SU-DHL-6 (cell line): ENCODE measurements at regions not wholly inside any gene's neighbourhood (a gene's known extent, or its start where the extent isn't known, plus 50 kb on each side); places are given as distances from the start of the nearest gene placed in this dataset.

ENCODE experiments used
- H2AFZ ChIP-seq: fragments of 200-600 bp; sonication (generic); 2 replicates; pipeline ENCODE4 v1.6.1; 2014; ENCODE audit warnings: low read depth, mild to moderate bottlenecking, moderate library complexity, mixed read lengths, antibody characterized with exemption, low read length; ENCODE audit not compliant: severe bottlenecking
- H3F3A ChIP-seq: fragments of 200-600 bp; shearing (Covaris generic); 2 replicates; pipeline ENCODE4 v1.6.0; 2016; ENCODE audit warnings: antibody characterized with exemption, mild to moderate bottlenecking; ENCODE audit not compliant: insufficient read depth
- H3K27ac ChIP-seq: fragments of 200-600 bp; sonication (generic); 2 replicates; pipeline ENCODE4 v1.5.1; 2016; ENCODE audit warnings: low read depth, mild to moderate bottlenecking, low read length, moderate library complexity, mixed read lengths
- H3K27me3 ChIP-seq: fragments of 200-600 bp; sonication (generic), shearing (Covaris generic); 2 replicates; pipeline ENCODE4 v1.6.0; 2014; ENCODE audit warnings: mild to moderate bottlenecking, low read length
- H3K36me3 ChIP-seq: fragments of 200-600 bp; sonication (generic); 2 replicates; pipeline ENCODE4 v1.6.1; 2014; ENCODE audit warnings: mild to moderate bottlenecking, low read length, mixed read lengths
- H3K4me2 ChIP-seq: fragments of 300-600, 200-600 bp; shearing (Covaris generic), sonication (generic); 2 replicates; pipeline ENCODE4 v1.6.0; 2014; ENCODE audit warnings: low read length, low read depth, mild to moderate bottlenecking; ENCODE audit not compliant: poor library complexity, severe bottlenecking
- H3K4me3 ChIP-seq: fragments of 200-600 bp; sonication (generic); 2 replicates; pipeline ENCODE4 v1.5.1; 2014; ENCODE audit warnings: antibody characterized with exemption, low read length, mild to moderate bottlenecking, mixed read lengths; ENCODE audit not compliant: insufficient read depth, poor library complexity, severe bottlenecking
- H3K79me2 ChIP-seq: fragments of 200-600 bp; sonication (generic); 2 replicates; pipeline ENCODE4 v1.6.1; 2014; ENCODE audit warnings: mild to moderate bottlenecking, low read length, moderate library complexity; ENCODE audit not compliant: insufficient read depth
- H3K9ac ChIP-seq: fragments of 200-600 bp; sonication (generic); 2 replicates; pipeline ENCODE4 v1.7.0; 2014; ENCODE audit warnings: mild to moderate bottlenecking, low read length
- H3K9me2 ChIP-seq: fragments of 200-600 bp; sonication (generic); replicated peaks from 2 replicates; pipeline ENCODE4 v1.6.1; 2014; ENCODE audit warnings: low read length; ENCODE audit not compliant: insufficient read depth
- H3K9me3 ChIP-seq: fragments of 200-600 bp; sonication (generic); 2 replicates; pipeline ENCODE4 v1.6.1; 2014; ENCODE audit warnings: low read length, mixed read lengths; ENCODE audit not compliant: insufficient read depth
- H4K20me1 ChIP-seq: fragments of 200-600 bp; sonication (generic); 2 replicates; pipeline ENCODE4 v1.6.1; 2014; ENCODE audit warnings: low read depth, mild to moderate bottlenecking, antibody characterized with exemption, low read length, moderate library complexity, mixed read lengths
- CTCF ChIP-seq: fragments of 200-600 bp; sonication (generic); IDR thresholded peaks from one replicate; pipeline ENCODE4 v1.5.1; 2017; ENCODE audit warnings: antibody characterized with exemption, mild to moderate bottlenecking, low read length, moderate library complexity; ENCODE audit not compliant: insufficient read depth, poor library complexity, severe bottlenecking
- EZH2phosphoT487 ChIP-seq: fragments of 200-600 bp; sonication (generic), shearing (Covaris generic); conservative IDR thresholded peaks from 2 replicates; pipeline ENCODE4 v1.6.1; 2018; ENCODE audit warnings: mild to moderate bottlenecking, antibody characterized with exemption, low read length, moderate library complexity, mixed read lengths

- H3F3A ChIP-seq: no peaks in the 10 kb centered on the region
- no peak for TF ChIP-seq CTCF
- no peak for TF ChIP-seq EZH2phosphoT487
- no peaks in the 10 kb centered on the region for H3K9me2 ChIP-seq
These were observed 1222.2 kb downstream of the STIM2 start for GRCh38 chr4:28082686-28083390.

DNA sequence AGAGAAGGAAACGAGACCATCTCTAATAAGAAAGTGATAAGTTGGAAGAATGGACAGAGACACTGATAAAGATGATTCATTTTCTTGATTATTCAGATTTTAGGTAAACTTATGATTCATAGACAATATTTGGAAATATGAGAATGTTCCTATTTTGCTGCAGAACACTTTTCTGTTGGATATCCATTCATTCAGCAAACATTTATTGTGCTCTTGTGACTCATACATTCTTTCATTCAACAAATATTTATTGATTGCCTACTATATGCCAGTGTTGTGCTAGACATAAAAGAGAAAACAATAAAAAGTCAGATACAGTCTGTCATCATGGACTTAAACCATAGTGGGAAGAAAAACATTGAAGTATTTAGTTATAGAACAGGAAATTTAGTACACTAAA lies 1232.0 kb downstream of the STIM2 start:
- no peaks in the 10 kb centered on the region for H3K36me3 ChIP-seq
- H3K4me3 ChIP-seq: no peak overlapping the region
- H3K27ac ChIP-seq: no peak overlapping the region
- no peaks in the 10 kb centered on the region for H4K20me1 ChIP-seq
- H3K9me3 ChIP-seq: no peaks in the 10 kb centered on the region
- no peak overlapping the region for H3K9ac ChIP-seq
- no peaks in the 10 kb centered on the region for H3K27me3 ChIP-seq
- H3K79me2 ChIP-seq: no peaks in the 10 kb centered on the region
- TF ChIP-seq CTCF (no peak), EZH2phosphoT487 (no peak)
- no peak overlapping the region for H2AFZ ChIP-seq
- no peaks in the 10 kb centered on the region for H3F3A ChIP-seq
- no peak overlapping the region for H3K4me2 ChIP-seq
- H3K9me2 ChIP-seq: no peaks in the 10 kb centered on the region

More at GRCh38 chr4:28082686-28083390, 1222.2 kb downstream of the STIM2 start:
- Histone ChIP-seq H3K27ac (no peak overlapping the region), H4K20me1 (no peaks in the 10 kb centered on the region), H3K79me2 (no peaks in the 10 kb centered on the region), H3K9me3 (no peaks in the 10 kb centered on the region; the same call in 1 of the 2 replicates), H3K27me3 (no peaks in the 10 kb centered on the region), H3K36me3 (no peaks in the 10 kb centered on the region), H3K9ac (no peak overlapping the region), H2AFZ (no peak overlapping the region), H3K4me3 (no peak overlapping the region), H3K4me2 (no peak overlapping the region)

GRCh38 chr4:28093071-28093470 lies 1232.4 kb downstream of the STIM2 start:
- Histone ChIP-seq H3K9ac (no peak overlapping the region), H4K20me1 (no peaks in the 10 kb centered on the region), H3F3A (no peaks in the 10 kb centered on the region), H3K4me3 (no peak overlapping the region), H3K27me3 (no peaks in the 10 kb centered on the region), H2AFZ (no peak overlapping the region), H3K9me3 (no peaks in the 10 kb centered on the region), H3K79me2 (no peaks in the 10 kb centered on the region), H3K27ac (no peak overlapping the region), H3K9me2 (no peaks in the 10 kb centered on the region), H3K36me3 (no peaks in the 10 kb centered on the region), H3K4me2 (no peak overlapping the region)
- TF ChIP-seq CTCF (no peak), EZH2phosphoT487 (no peak)
